Suprapubic skin (tissue), 3 donors: ENCODE measurements at regions not wholly inside any gene's neighbourhood (a gene's known extent, or its start where the extent isn't known, plus 50 kb on each side); places are given as distances from the start of the nearest gene placed in this dataset.

Experiments used
- POLR2A ChIP-seq, 2 donors: fragments of 450-650 bp; IDR thresholded peaks; one replicate each; pipeline ENCODE4 v1.6.1; 2017; ENCODE audit warnings: antibody characterized with exemption in 2 of 2, mild to moderate bottlenecking in 2 of 2, moderate library complexity in 2 of 2
- TF ChIP-seq, protein P1 (sequence below), 2 donors: fragments of 200-600 bp in 1 of 2; fragments of 450-650 bp in 1 of 2; sonication (generic) in 1 of 2; IDR thresholded peaks; one replicate each; pipeline ENCODE4 v1.5.1; 2016 to 2019; ENCODE audit warnings: antibody characterized with exemption in 2 of 2, mild to moderate bottlenecking in 1 of 2, moderate library complexity in 1 of 2

DNA sequence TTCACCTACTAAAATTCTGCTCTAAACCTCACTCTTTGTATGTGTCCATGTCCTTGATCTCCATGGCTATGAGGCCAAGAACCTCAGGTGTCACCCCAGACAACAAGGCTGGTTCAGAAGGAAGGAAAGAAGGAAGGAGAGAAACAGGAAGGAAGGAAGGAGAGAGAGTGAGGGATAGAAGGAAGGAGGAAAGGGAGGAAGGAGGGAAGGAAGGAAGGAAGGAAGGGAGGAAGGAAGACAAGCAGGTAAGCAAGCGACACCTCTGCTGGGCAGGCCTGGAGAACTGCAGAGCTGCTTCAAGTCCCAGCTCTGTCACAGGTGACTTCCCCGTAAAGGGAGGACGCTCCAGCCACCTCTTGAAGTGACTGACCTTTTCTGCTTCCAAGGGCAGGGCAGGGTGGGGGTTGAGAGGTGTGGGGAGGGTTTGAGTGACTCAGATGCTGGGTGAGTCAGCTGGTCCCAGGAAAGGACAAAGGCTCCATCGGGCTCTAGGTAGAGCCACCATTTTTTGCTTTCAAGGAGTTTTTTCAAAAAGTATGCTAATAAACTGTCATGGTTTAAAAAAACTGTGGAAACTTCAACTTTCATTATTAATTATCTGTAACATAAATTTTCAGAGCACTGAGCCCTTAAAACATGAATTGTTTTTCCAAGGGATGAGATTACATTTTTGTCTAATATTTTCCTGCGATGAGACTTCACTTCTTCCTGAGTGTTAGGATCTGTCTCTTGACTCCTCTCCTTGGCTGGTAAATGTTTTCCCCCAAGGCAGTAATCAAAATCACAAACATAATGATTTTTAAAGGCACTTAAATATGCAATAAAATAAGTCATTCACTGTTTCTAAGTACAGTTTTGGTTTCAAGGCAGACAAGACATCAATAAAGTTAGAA, 90.1 kb upstream of the L3MBTL4 start:
- TF ChIP-seq, protein P1, sequence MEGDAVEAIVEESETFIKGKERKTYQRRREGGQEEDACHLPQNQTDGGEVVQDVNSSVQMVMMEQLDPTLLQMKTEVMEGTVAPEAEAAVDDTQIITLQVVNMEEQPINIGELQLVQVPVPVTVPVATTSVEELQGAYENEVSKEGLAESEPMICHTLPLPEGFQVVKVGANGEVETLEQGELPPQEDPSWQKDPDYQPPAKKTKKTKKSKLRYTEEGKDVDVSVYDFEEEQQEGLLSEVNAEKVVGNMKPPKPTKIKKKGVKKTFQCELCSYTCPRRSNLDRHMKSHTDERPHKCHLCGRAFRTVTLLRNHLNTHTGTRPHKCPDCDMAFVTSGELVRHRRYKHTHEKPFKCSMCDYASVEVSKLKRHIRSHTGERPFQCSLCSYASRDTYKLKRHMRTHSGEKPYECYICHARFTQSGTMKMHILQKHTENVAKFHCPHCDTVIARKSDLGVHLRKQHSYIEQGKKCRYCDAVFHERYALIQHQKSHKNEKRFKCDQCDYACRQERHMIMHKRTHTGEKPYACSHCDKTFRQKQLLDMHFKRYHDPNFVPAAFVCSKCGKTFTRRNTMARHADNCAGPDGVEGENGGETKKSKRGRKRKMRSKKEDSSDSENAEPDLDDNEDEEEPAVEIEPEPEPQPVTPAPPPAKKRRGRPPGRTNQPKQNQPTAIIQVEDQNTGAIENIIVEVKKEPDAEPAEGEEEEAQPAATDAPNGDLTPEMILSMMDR (IDR thresholded peaks at IDR 0.05): no peak
- no peak for TF ChIP-seq POLR2A (IDR thresholded peaks at IDR 0.05)
